Hematopoietic multipotent progenitor cell treated with erythropoietin and hydrocortisone succinate and interleukin-3 and kit ligand, for 15 days (in vitro differentiated cells): ENCODE measurements at regions not wholly inside any gene's neighbourhood (a gene's known extent, or its start where the extent isn't known, plus 50 kb on each side); places are given as distances from the start of the nearest gene placed in this dataset.
A peak's percentile ranks its signal among the peaks of the same experiment; 100 is the strongest.

Experiments used
- DNase-seq: peaks from one replicate; pipeline ENCODE4 v3.0.0-alpha.2; 2015; ENCODE audit warnings: low spot score

DNA sequence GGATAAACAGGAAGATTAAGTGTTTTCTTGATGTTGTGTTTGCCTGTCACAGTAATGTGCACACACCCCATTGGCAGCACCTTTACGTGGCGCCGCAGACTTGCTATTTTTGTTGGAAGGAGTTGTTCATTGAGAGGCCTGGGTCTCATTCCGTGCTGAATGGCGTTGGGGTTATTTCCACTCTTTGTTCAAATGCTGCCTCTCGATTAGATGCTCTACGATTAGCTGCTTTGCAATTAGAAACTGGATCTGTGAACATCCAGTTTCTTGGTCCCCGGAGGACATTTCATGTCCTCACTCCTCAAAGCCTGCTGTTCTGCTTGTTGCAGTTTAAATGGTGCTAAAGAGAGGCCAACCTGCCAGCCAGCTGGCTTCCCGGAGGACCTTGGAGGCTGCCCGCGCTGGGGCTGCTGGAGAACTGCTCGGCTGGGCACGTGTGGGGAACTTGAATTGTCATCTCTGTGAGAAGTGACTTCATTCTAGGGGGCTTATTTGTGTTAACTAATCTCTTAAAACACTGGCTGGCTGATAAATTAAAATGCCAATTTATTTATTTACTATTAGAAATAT is 117.4 kb upstream of the NABP1 start:
- no peak for DNase-seq

DNA sequence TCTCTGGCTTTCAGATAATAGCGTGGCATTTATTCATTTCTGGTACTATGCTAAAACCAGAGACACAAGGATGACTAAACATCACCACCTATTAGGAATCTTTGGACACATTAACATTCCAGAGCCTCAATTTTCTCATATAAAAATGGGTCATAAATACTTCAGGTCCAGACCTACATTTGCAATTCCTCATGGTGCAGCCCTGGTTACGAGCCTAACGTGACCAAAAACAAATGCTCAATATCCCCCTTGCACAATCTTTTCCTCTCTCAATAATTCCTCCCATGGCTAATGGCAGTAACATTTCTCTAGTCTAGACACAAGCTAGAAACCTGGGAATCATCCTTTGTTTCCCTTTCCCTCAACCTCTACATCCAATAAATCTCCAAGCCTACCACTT is 112.8 kb upstream of the NABP1 start:
- DNase-seq = no peak

DNA sequence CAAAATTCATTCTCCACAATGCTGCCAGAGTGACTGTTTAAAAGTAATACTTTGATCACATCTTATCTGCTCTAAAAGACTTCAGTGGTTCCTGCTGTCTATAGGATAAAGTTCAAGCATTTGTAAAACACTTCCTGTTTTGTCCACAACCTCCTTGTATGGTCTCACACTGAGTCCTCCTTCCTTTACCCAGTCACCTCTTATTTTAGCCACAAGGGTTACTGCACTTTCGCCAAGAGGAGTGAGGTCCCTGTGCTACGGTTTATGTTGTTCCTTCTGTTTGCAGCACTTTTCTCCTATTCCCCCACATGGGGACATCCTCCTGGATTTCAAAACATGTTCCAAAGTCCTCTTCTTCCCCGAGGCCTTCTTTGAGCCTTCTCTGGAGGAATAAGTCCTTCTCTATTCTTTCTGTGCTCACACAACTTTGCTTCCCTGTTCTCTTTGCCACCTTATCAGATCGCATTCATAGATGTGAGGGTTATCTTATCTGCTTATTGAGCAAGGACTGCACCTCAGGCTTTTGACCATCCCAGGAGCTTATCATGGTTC is 112.2 kb upstream of the NABP1 start:
- DNase-seq = no peak

- peak; percentile 60 for DNase-seq
Observed at GRCh38 chr2:191566344-191566743, 111.6 kb upstream of the NABP1 start.

- DNase-seq = no peak
Observed at GRCh38 chr2:191567206-191567605, 110.7 kb upstream of the NABP1 start.

DNA sequence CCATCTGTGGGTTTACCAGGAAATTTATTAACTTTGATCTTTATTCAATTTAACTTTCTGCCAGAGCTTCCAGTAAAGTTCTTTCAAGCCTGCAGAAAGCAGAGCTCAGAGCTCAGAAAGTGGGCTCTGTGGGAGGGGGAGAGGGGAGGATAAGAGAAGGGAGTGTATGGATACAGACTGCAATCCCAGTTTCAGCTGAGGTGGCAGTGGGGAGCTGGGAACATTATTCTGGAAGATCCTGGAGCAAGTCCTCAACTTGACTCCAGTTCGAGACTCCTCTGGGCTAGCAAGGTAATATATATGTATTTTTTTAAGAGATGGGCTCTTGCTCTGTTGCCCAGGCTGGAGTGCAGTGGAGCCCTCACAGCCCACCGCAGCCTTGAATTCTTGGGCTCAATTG is 108.9 kb upstream of the NABP1 start:
- no peak for DNase-seq

DNA sequence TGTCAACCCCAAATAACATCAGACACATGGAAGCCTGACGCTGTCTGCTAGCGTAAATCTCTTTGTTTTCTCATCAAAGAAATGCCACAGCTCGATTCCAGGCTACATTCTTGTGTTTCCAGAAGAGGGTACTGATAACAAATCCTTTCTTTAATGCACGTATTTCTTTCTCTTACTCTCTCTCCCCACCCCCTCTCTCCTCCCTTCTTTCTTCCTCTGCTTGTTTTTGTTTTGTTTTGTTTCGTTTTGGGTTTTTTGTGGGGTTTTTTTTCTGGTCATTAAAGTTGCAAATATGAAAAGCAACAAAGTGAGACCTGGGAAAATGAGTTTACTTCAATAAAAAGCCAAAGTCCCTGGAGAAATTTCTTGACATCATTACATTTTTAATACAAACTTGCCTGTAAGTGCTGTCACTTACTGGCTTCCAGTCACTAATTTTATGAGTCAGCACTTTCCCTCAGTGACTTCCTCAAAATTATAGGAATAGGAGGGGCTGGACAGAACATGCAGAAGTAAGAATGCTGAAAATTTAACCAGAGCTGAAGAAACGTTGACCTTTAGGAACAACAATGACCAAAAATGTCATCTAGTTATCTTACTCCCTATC is 106.7 kb upstream of the NABP1 start:
- DNase-seq = peak; percentile 26

DNA sequence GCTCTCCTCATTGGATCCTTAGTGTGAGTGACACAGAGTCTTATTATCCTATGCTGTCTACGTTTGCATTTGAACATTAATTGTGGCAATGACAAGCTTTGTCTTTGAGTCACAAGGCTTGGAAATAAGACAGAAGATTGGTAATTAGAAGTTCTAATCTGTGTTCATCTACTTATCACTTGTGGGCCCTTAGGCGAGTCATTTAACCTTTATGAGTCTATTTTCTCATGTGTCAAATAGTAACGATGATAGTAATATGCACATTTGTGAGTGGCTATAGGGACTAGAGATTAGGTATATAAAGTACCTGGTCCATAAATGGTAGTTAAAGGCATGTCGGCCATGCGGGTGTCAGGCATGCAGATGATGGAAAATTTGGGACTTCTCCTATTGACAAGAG is 105.6 kb upstream of the NABP1 start:
- DNase-seq = no peak

- no peak for DNase-seq
Observed at GRCh38 chr2:191573216-191573615, 104.7 kb upstream of the NABP1 start.

DNA sequence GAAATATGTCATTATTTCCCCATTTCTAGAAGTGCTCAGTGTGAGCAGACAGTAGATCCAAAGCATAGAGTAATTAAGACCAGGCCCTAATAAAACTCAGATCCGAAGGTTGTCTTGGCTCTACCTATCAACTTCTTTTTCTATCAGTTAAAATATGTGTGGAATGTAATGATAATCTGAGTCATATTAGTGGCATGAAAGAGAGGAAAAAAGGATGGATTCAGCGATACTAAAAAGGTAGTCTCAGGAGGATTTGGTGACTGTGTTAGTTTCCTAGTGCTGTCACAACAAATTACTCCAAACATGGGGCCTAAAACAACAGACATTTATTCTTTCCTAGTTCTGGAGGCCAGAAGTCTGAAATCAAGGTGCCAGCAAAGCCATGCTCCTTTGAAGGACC is 103.7 kb upstream of the NABP1 start:
- DNase-seq = no peak

GRCh38 chr2:191577605-191578004 is 100.3 kb upstream of the NABP1 start:
- no peak for DNase-seq

GRCh38 chr2:191578031-191578430 is 99.9 kb upstream of the NABP1 start:
- no peak for DNase-seq

DNA sequence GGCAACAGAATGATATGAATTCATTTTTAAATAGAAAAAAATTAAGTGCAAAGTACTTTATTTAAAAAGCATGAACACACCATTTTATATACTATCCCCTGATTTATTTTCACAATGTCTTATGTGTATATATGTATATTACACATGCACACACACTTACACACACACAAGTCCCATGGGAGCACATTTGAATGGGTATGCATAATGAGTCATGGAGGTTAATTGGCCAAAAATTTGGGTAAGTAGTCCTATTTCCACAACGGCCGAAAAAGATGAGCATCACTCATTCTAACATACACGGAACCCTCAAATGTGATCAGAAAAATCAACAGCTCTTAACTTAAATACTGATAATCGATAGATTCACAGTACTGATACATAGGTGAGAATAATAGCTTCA is 97.4 kb upstream of the NABP1 start:
- no peak for DNase-seq

GRCh38 chr2:191581003-191581402 is 96.9 kb upstream of the NABP1 start:
- no peak for DNase-seq

DNA sequence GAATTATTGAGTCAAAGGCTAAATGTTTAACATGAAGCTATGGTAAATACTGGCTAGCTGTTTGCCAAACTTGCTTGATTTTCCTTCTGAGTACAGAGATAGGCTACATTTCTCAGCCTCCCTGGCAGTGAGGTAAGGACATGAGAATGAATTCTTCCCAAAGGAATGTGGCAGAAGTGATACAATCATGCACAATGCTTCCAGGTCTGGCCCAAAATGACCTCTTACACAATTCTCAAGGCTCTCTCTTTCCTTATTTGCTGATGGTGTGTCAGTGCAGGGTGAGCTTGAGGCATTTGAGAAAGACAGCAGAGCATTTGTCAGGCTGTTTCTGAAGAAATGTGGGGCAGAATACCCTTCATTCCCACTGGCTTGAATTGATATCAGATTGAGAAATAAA is 95.6 kb upstream of the NABP1 start:
- DNase-seq = no peak

DNA sequence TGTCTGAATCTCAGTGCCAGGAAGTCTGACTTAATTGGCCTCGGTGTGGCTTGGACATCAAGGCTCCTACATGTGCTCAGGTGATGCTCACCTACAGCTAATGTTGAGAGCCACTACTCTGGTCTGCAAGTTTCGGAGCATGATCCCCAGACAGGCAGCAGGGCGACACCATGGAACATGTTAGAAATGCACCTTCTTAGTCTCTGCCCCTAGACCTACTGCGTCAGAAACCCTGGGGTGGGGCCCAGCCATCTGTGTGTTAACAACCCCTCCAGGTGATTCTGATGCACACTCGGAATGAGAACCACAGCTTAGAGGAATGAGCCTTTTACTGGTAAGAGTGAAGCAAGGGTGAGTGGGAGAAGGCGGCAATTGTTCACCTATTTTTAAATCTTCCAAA is 86.9 kb upstream of the NABP1 start:
- DNase-seq = no peak

DNA sequence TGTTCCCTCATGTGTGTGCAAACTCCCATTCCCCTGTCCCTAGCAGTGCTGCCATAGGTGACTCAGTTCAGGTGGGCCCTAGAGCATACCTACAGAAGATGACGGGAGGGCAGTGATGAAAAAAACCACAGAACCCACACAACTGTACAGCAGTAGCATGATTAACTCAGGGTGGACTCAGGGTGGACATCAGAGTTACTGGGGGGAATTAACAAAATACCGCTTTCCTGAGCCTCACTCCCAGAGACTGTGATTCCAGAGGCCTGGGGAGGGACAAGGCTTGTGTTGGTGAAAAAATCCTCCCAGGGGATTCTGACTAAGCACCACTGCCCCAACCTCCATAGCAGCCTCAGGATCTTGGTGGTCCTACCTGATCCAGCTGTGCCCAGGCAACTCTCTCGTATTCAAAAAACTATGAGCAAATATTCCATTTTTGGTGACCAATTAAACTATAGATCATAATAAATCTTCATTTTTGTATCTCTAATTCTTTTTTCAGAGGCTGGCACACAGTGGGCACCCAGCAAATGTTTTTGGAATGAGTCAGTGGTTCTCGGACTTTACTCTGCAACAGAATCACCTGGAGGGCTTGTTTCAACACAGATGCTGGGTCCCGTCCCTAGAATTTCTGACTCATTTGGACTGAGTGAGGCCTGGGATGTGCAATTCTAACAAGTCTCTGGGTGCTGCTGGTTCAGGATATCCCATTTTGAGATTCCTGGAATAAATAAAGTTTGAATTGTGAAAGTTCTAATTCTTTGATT is 84.1 kb upstream of the NABP1 start:
- DNase-seq = no peak

GRCh38 chr2:191597186-191597751 is 80.7 kb upstream of the NABP1 start:
- peak; percentile 7 for DNase-seq

DNA sequence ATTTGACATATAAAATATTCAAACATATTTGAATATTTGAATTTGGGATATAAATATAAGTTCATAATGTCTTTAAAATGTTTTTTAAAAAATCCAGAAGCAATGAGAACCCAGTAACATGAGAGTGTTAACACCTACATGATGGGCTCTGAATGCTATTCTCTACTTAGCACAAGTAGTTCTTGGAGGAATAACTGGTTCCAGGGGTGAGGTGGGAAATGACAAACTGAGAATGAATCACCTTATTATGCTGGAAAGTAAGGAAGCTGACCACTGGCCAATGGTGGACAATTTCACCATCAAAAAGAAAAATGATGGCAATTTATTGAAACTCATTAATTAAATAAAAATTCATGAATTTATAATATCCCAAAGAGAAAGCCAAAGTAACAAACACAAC is 79.6 kb upstream of the NABP1 start:
- no peak for DNase-seq

GRCh38 chr2:191601060-191601459 is 76.9 kb upstream of the NABP1 start:
- no peak for DNase-seq

DNA sequence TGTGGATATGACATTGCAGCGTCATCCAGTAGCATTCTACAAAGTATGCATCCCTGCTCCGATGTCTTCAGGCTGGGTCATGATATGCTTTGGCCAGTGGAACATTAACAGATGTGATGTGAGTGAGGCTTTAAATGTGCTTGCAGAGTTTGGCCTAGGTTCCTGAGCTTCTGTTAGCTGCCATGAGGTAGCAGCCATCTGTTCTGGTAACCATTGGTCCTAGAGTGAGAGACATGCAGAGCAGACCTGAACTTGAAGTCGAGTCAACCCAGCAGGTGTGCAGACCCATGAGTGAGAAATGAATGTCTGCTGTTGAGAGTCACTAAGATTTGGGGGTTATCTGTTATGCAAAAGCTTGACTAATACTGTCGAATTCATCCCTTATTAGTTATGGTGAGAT is 73.8 kb upstream of the NABP1 start:
- no peak for DNase-seq

DNA sequence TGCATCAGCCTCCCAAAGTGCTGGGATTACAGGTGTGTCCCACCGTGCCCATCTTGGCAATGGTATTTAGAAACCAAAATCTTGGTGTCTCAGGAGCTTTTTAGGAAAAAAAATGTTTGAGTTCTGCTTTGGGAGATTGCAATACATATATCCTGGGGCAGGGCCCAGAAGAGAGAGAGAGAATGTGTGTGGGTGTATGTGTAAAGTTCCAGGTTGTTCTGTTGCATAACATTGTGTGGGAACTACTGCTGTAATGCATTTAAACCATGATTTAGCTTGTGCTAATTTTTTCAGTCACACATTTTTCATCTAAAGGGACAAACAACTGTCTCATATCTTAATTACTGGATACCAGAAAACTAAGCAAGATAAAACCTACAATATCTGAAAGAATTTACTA is 70.8 kb upstream of the NABP1 start:
- no peak for DNase-seq

DNA sequence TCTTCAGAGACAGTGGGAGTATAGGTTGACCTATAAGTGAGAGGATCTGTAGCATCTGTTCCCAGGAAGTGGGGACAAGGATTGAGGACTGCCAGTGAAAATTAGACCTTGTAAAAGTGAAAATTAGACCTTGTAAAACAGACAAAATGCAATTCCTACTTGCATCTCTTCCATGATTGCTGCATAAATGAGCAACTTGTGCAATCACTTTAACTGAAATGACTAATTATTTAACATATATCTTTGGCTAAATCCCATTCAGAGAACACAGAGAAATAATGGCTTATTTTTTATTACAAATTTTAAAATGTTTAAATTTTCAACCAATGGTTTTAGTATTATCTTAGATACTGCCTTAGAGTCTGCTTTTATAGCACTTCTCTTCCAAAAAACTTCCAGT is 67.2 kb upstream of the NABP1 start:
- DNase-seq = no peak
